Osteoblast (primary cell): ENCODE measurements at regions not wholly inside any gene's neighbourhood (a gene's known extent, or its start where the extent isn't known, plus 50 kb on each side); places are given as distances from the start of the nearest gene placed in this dataset.

Experiments
- DNase-seq: peaks from one replicate; pipeline ENCODE4 v3.0.0; 2011; ENCODE audit warnings: low spot score, mixed read lengths; ENCODE audit not compliant: insufficient read length; ENCODE audit errors: missing footprints
- H2AFZ ChIP-seq: 2 replicates; pipeline ENCODE4 v1.6.0; 2011; ENCODE audit warnings: mild to moderate bottlenecking, low read length
- H3K27ac ChIP-seq: 2 replicates; pipeline ENCODE4 v1.5.1; 2011; ENCODE audit warnings: mild to moderate bottlenecking, low read depth, low read length, moderate library complexity
- H3K27me3 ChIP-seq: 2 replicates; pipeline ENCODE4 v1.6.0; 2012; ENCODE audit warnings: mild to moderate bottlenecking, control low read depth, inconsistent platforms, low read length, moderate library complexity; ENCODE audit not compliant: insufficient read depth
- H3K36me3 ChIP-seq: 2 replicates; pipeline ENCODE4 v1.5.1; 2011; ENCODE audit warnings: mild to moderate bottlenecking, low read length, control low read depth, moderate library complexity; ENCODE audit not compliant: insufficient read depth
- H3K4me1 ChIP-seq: 2 replicates; pipeline ENCODE4 v1.5.1; 2011; ENCODE audit warnings: mild to moderate bottlenecking, low read length, control low read depth, moderate library complexity; ENCODE audit not compliant: insufficient read depth
- H3K4me2 ChIP-seq: 2 replicates; pipeline ENCODE4 v1.6.0; 2011; ENCODE audit warnings: mild to moderate bottlenecking, low read length; ENCODE audit not compliant: insufficient read depth
- H3K4me3 ChIP-seq: fragments of 200-600 bp; sonication (generic); 3 replicates; pipeline ENCODE4 v1.5.1; 2012; ENCODE audit warnings: mild to moderate bottlenecking, low read length, inconsistent platforms; ENCODE audit not compliant: insufficient read depth
- H3K79me2 ChIP-seq: 2 replicates; pipeline ENCODE4 v1.6.0; 2012; ENCODE audit warnings: mild to moderate bottlenecking, low read length, control low read depth, inconsistent platforms; ENCODE audit not compliant: insufficient read depth
- H3K9me3 ChIP-seq: 2 replicates; pipeline ENCODE4 v1.5.1; 2011; ENCODE audit warnings: low read depth, low read length, control low read depth
- H4K20me1 ChIP-seq: 2 replicates; pipeline ENCODE4 v1.6.0; 2012; ENCODE audit warnings: mild to moderate bottlenecking, low read length, control low read depth; ENCODE audit not compliant: insufficient read depth
- TF ChIP-seq, protein P1 (sequence below): IDR thresholded peaks from 2 replicates; pipeline ENCODE4 v1.5.1; 2011; ENCODE audit warnings: mild to moderate bottlenecking, low read depth, low read length, moderate library complexity; ENCODE audit errors: extremely low read depth

DNA sequence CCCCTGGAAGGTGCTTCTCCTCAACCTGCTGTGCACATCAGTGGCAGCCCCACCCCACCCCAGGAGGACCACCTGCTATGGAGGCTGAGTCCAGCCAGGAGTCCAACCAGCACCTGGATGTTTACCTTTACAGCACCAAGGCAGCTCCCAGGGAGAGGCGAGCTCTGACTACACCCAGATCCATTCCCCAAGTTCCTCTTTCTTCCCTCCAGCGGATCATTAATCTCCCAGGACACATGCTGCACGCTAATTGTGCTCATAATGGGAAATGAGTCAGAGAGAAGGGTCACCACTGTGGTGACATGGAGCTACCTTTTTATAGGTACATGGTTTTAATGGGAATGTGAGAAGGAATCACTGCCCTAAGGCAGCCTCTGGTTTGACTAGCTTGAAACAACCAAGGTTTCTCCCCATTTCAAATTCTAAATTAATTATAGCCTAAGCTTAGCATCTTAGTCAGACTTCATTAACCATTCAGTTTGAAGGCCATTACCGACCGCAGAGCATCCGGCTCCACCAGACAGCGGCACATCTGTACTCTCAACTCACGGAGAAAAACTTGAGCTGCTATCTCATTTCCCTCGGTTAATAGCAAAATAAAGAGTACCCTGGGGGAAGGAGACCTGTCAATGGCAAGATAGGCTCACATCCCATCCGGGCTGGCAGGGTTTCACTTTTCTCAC is 173.1 kb upstream of the GALNT2 start:
- no peak for DNase-seq

GRCh38 chr1:229894532-229894931 is 172.5 kb upstream of the GALNT2 start:
- no peaks in the 10 kb centered on the region for H4K20me1 ChIP-seq
- no peaks in the 10 kb centered on the region for H3K79me2 ChIP-seq
- H3K4me3 ChIP-seq: no peak overlapping the region
- no peak for DNase-seq
- H3K36me3 ChIP-seq: no peaks in the 10 kb centered on the region
- no peak overlapping the region for H2AFZ ChIP-seq
- H3K4me1 ChIP-seq: no peaks in the 10 kb centered on the region
- no peaks in the 10 kb centered on the region for H3K27me3 ChIP-seq
- no peak overlapping the region for H3K27ac ChIP-seq
- TF ChIP-seq, protein P1, sequence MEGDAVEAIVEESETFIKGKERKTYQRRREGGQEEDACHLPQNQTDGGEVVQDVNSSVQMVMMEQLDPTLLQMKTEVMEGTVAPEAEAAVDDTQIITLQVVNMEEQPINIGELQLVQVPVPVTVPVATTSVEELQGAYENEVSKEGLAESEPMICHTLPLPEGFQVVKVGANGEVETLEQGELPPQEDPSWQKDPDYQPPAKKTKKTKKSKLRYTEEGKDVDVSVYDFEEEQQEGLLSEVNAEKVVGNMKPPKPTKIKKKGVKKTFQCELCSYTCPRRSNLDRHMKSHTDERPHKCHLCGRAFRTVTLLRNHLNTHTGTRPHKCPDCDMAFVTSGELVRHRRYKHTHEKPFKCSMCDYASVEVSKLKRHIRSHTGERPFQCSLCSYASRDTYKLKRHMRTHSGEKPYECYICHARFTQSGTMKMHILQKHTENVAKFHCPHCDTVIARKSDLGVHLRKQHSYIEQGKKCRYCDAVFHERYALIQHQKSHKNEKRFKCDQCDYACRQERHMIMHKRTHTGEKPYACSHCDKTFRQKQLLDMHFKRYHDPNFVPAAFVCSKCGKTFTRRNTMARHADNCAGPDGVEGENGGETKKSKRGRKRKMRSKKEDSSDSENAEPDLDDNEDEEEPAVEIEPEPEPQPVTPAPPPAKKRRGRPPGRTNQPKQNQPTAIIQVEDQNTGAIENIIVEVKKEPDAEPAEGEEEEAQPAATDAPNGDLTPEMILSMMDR: no peak
- no peaks in the 10 kb centered on the region for H3K9me3 ChIP-seq
- no peak overlapping the region for H3K4me2 ChIP-seq

More for the DNA sequence above, 173.1 kb upstream of the GALNT2 start:
- Histone ChIP-seq H3K4me3 (no peak overlapping the region), H3K4me2 (no peak overlapping the region), H3K27me3 (no peaks in the 10 kb centered on the region), H3K79me2 (no peaks in the 10 kb centered on the region), H3K27ac (no peak overlapping the region), H3K9me3 (no peaks in the 10 kb centered on the region), H3K36me3 (no peaks in the 10 kb centered on the region), H4K20me1 (no peaks in the 10 kb centered on the region), H3K4me1 (no peaks in the 10 kb centered on the region), H2AFZ (no peak overlapping the region)
- TF ChIP-seq, protein P1: no peak

GRCh38 chr1:229895605-229896004 is 171.4 kb upstream of the GALNT2 start:
- Histone ChIP-seq H2AFZ (no peak overlapping the region), H3K36me3 (no peaks in the 10 kb centered on the region), H4K20me1 (no peaks in the 10 kb centered on the region), H3K4me3 (no peak overlapping the region), H3K27me3 (no peaks in the 10 kb centered on the region), H3K9me3 (no peaks in the 10 kb centered on the region), H3K4me1 (no peaks in the 10 kb centered on the region), H3K4me2 (no peak overlapping the region), H3K79me2 (no peaks in the 10 kb centered on the region), H3K27ac (no peak overlapping the region)
- TF ChIP-seq, protein P1: no peak
- DNase-seq: no peak

DNA sequence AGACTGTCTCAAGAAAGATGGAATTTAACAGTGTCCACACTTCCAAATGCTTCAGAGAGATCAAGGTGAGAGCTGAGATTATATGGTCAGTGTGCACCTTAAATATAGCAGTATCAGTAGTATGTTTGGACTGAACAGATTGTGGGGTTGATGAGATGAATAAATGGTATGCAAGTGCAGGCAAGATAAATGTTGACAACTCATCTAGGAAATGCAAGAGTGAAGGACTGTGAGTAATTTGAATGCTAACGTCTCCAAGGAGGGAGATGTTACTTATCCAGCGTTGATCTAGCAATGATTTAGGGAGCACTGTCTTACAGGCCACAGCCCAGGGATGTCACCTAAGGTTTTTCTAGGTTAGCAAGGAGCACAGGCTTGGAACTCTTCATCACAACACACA is 170.7 kb upstream of the GALNT2 start:
- H4K20me1 ChIP-seq: no peaks in the 10 kb centered on the region
- H3K36me3 ChIP-seq: no peaks in the 10 kb centered on the region
- H3K27ac ChIP-seq: no peak overlapping the region
- TF ChIP-seq, protein P1: no peak
- no peak for DNase-seq
- H3K4me3 ChIP-seq: no peak overlapping the region
- H3K4me2 ChIP-seq: no peak overlapping the region
- no peak overlapping the region for H2AFZ ChIP-seq
- no peaks in the 10 kb centered on the region for H3K27me3 ChIP-seq
- H3K4me1 ChIP-seq: no peaks in the 10 kb centered on the region
- H3K79me2 ChIP-seq: no peaks in the 10 kb centered on the region
- no peaks in the 10 kb centered on the region for H3K9me3 ChIP-seq
